Endothelial cell of umbilical vein (primary cell): ENCODE measurements at regions not wholly inside any gene's neighbourhood (a gene's known extent, or its start where the extent isn't known, plus 50 kb on each side); places are given as distances from the start of the nearest gene placed in this dataset.

Experiments used
- BruUV-seq: library from RNA; stranded (reverse); fragments of 400-500 nt; replicated peaks from 2 replicates; lab custom pipeline; 2021; lab: Mats Ljungman, UMichigan
- CTCF ChIA-PET: fragments of 300-600, 350-600 bp; sonication (Branson Sonifier 250); formaldehyde crosslinking; loops from one replicate; lab custom pipeline; 2021; ENCODE audit warnings: antibody characterized with exemption, inconsistent platforms; lab: Charles Lee
- POLR2A ChIA-PET: fragments of 300-600, 350-600 bp; sonication (Branson Sonifier 250); formaldehyde crosslinking; loops from one replicate; lab custom pipeline; 2021; ENCODE audit warnings: antibody characterized with exemption, inconsistent platforms; lab: Charles Lee
- DNase-seq: peaks from one replicate; pipeline ENCODE4 v3.0.0-alpha.2; 2011; ENCODE audit warnings: low read depth, low spot score
- FAIRE-seq: peaks from 2 replicates; lab custom pipeline; 2011; peaks lifted over from hg19 to GRCh38; lab: Jason Lieb, UNC
- H2AFZ ChIP-seq: 2 replicates; pipeline ENCODE4 v1.6.0; 2012; ENCODE audit warnings: low read depth, low read length, control low read depth, inconsistent platforms
- H3K27ac ChIP-seq: 2 replicates; pipeline ENCODE4 v1.5.1; 2011; ENCODE audit warnings: low read depth, mild to moderate bottlenecking, control low read depth, low read length, moderate library complexity; ENCODE audit not compliant: insufficient read depth
- H3K27me3 ChIP-seq, 2 experiments: 2 replicates each; pipeline versions ENCODE4 v1.6.0 to v1.6.1; 2011; ENCODE audit warnings: low read length in 2 of 2, mixed read lengths in 1 of 2; ENCODE audit not compliant: control insufficient read depth in 2 of 2, insufficient read depth in 2 of 2
- H3K36me3 ChIP-seq, 2 experiments: 2 replicates in 1 of 2; 3 replicates in 1 of 2; pipeline ENCODE4 v1.5.1; 2011; ENCODE audit warnings: low read length in 2 of 2, mild to moderate bottlenecking in 1 of 2, moderate library complexity in 1 of 2; ENCODE audit not compliant: control insufficient read depth in 2 of 2, insufficient read depth in 2 of 2; ENCODE audit errors: extremely low read depth in 1 of 2
- H3K4me1 ChIP-seq: 3 replicates; pipeline ENCODE4 v1.5.1; 2011; ENCODE audit warnings: mild to moderate bottlenecking, low read length; ENCODE audit not compliant: control insufficient read depth, insufficient read depth; ENCODE audit errors: extremely low read depth
- H3K4me2 ChIP-seq: 2 replicates; pipeline ENCODE4 v1.6.1; 2011; ENCODE audit warnings: low read length, control low read depth, mixed read lengths; ENCODE audit not compliant: insufficient read depth
- H3K4me3 ChIP-seq, 3 experiments: fragments of 200-600 bp in 1 of 3; sonication (generic), shearing (Covaris generic) in 1 of 3; replicated peaks in 1 of 3; 2 replicates each; pipeline ENCODE4 v1.5.1; 2011 to 2016; ENCODE audit warnings: control low read depth in 3 of 3, low read length in 3 of 3, mild to moderate bottlenecking in 2 of 3, inconsistent platforms in 1 of 3, low read depth in 1 of 3, moderate library complexity in 1 of 3; ENCODE audit not compliant: insufficient read depth in 1 of 3
- H3K79me2 ChIP-seq: 2 replicates; pipeline ENCODE4 v1.6.0; 2012; ENCODE audit warnings: low read length, inconsistent platforms; ENCODE audit not compliant: control insufficient read depth, insufficient read depth
- H3K9ac ChIP-seq: replicated peaks from 2 replicates; pipeline ENCODE3; 2011; ENCODE audit warnings: low read length, control low read depth; ENCODE audit not compliant: insufficient read depth; ENCODE audit errors: extremely low read depth
- H3K9me1 ChIP-seq: replicated peaks from 3 replicates; pipeline ENCODE4 v1.6.0; 2011; ENCODE audit warnings: mild to moderate bottlenecking, low read length; ENCODE audit not compliant: control insufficient read depth, insufficient read depth; ENCODE audit errors: extremely low read depth
- H3K9me3 ChIP-seq: replicated peaks from 2 replicates; pipeline ENCODE4 v1.5.1; 2012; ENCODE audit warnings: low read length, inconsistent platforms; ENCODE audit not compliant: control insufficient read depth, insufficient read depth
- H4K20me1 ChIP-seq: replicated peaks from 2 replicates; pipeline ENCODE3; 2011; ENCODE audit warnings: mild to moderate bottlenecking, low read length; ENCODE audit not compliant: control insufficient read depth, insufficient read depth; ENCODE audit errors: extremely low read depth
- CTCF ChIP-seq, 2 donors: IDR thresholded peaks; 1 replicate in 1 of 2; 2 replicates in 1 of 2; pipeline ENCODE4 v1.5.1; 2011; ENCODE audit warnings: low read length in 2 of 2, mild to moderate bottlenecking in 2 of 2, moderate library complexity in 2 of 2, control low read depth in 1 of 2, inconsistent platforms in 1 of 2, low read depth in 1 of 2; ENCODE audit not compliant: insufficient read depth in 1 of 2; ENCODE audit errors: extremely low read depth in 1 of 2
- FOS ChIP-seq: IDR thresholded peaks from 2 replicates; pipeline ENCODE4 v1.6.1; 2011; ENCODE audit warnings: mild to moderate bottlenecking, low read length, moderate library complexity, borderline replicate concordance; ENCODE audit not compliant: insufficient read depth
- GATA2 ChIP-seq: IDR thresholded peaks from 2 replicates; pipeline ENCODE4 v1.7.0; 2011; ENCODE audit warnings: low read depth, mild to moderate bottlenecking, moderate library complexity, mixed read lengths, low read length; ENCODE audit not compliant: insufficient read length, insufficient read depth
- JUN ChIP-seq: IDR thresholded peaks from 2 replicates; pipeline ENCODE4 v1.6.1; 2011; ENCODE audit warnings: borderline replicate concordance, low read depth; ENCODE audit not compliant: insufficient read length, insufficient read depth
- MAX ChIP-seq: IDR thresholded peaks from 2 replicates; pipeline ENCODE4 v1.6.1; 2011; ENCODE audit not compliant: insufficient read depth, insufficient read length
- MYC ChIP-seq: IDR thresholded peaks from one replicate; pipeline ENCODE4 v1.6.1; 2011; ENCODE audit warnings: mild to moderate bottlenecking, low read depth, low read length
- POLR2A ChIP-seq: IDR thresholded peaks from 2 replicates; pipeline ENCODE4 v1.6.1; 2012; ENCODE audit warnings: low read depth, mild to moderate bottlenecking, control low read depth, low read length
- POLR2AphosphoS5 ChIP-seq: IDR thresholded peaks from 2 replicates; pipeline ENCODE4 v1.6.1; 2012; ENCODE audit warnings: low read depth, mild to moderate bottlenecking, control low read depth, low read length, moderate library complexity; ENCODE audit not compliant: insufficient read depth
- dilution Hi-C: fragments of 300-500 bp; cut with MboI; formaldehyde crosslinking; loops from one replicate; pipeline ENCODE4 v1.15.0; 2019; ENCODE audit warnings: low sequenced_read_pairs; ENCODE audit not compliant: extremely low pct_ligation_motif_present
- intact Hi-C: fragments of 100-400 bp; cut with micrococcal nuclease; formaldehyde crosslinking; loops from one replicate; pipeline ENCODE4 v1.10.0; 2022

GRCh38 chr18:78102135-78102534 lies 852.5 kb downstream of the GALR1 start:
- CTCF ChIA-PET: no interaction called here
- H3K79me2 ChIP-seq: no peaks in the 10 kb centered on the region
- peaks cover 17% of the 10 kb centered on the region for H3K9me3 ChIP-seq
- no TSS peak for BruUV-seq
- no peak overlapping the region for H2AFZ ChIP-seq
- POLR2A ChIA-PET: no interaction called here
- dilution Hi-C loops: no loop called here
- H3K27ac ChIP-seq: no peak overlapping the region
- TF ChIP-seq CTCF (IDR thresholded peaks at IDR 0.05; ENCODE audit: extremely low read depth in 1 of 2, insufficient read depth in 1 of 2, low read depth in 1 of 2, low read length in 2 of 2) (no peak), POLR2A (no peak), POLR2AphosphoS5 (no peak), MYC (no peak), FOS (no peak), JUN (no peak), MAX (no peak), GATA2 (no peak)
- no peaks in the 10 kb centered on the region for H3K27me3 ChIP-seq
- H4K20me1 ChIP-seq: no peaks in the 10 kb centered on the region
- no peak overlapping the region for H3K9ac ChIP-seq
- no peak overlapping the region for H3K4me3 ChIP-seq
- no peaks in the 10 kb centered on the region for H3K36me3 ChIP-seq
- no peaks in the 10 kb centered on the region for H3K9me1 ChIP-seq
- no peak overlapping the region for H3K4me2 ChIP-seq
- no peak for FAIRE-seq
- intact Hi-C loops: no loop called here
- no peak for DNase-seq
- H3K4me1 ChIP-seq: no peaks in the 10 kb centered on the region
